ENCODE measurements at regions not wholly inside any gene's neighbourhood (a gene's known extent, or its start where the extent isn't known, plus 50 kb on each side); places are given as distances from the start of the nearest gene placed in this dataset.

DNA sequence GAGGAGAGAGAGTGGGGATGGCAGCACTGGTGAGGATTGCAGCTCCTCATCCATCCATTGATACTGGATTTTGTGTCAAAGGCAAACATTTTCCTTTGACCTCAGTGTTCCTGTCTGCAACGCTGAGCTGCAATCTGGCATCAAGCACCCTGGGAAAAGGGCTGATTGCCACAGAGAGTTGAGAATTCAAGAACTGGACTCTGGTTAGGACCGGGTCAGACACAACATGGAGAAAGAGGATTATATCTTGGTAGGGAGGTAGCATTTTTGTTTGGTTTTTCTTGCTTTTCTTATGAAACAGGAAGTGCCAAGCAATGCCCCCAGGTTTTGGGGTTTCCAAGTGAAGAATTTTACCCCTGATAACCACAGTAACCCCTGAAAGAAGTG lies 81.9 kb upstream of the PKDCC start:
- FAIRE-seq, result no peak
- DNase-seq (ENCODE audit: low spot score), result no peak

DNA sequence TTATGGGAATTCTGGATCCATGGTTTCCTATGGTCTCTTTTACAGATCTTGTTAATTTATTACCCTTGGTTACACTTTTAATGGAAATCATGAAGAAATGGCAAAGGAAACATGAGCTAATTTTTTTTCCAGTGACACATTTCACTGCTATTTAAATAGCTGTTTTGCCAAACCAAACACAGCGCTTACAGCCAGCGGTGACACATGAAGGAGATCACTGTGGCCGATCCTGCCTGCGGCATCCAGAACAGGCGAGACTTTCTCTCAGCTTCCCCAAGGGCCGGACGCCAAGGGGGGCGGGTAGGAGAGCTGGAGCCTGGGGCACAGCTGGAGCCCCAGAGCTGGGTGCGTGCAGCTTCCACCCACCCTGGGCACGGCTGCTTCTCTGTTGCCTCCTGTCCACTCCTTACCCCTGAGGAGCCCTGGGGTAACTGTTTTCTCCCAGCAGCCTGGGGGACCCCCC lies 81.4 kb upstream of the PKDCC start:
- FAIRE-seq (no peak), DNase-seq (ENCODE audit: low spot score) (peak; percentile 91)

DNA sequence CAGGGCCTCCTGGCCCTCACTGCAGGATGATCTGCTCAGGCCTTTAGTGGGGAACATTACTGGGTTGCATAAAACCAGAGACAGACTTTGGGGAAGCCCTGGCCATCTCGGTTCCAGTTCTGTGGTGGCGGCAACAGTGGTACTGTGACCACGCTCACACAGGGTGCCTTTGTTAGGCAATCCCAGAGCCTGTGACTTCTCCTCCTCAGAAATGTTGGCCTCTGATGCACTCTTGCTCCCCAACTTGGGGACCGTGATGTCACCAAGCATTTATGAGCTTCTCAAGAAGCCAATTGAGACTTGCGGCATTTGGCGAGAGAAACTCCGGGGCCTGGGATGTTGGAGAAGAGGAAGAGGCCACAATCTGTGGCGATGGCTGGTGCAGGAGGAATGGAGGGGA lies 80.9 kb upstream of the PKDCC start:
- no peak for DNase-seq (ENCODE audit: low spot score)

DNA sequence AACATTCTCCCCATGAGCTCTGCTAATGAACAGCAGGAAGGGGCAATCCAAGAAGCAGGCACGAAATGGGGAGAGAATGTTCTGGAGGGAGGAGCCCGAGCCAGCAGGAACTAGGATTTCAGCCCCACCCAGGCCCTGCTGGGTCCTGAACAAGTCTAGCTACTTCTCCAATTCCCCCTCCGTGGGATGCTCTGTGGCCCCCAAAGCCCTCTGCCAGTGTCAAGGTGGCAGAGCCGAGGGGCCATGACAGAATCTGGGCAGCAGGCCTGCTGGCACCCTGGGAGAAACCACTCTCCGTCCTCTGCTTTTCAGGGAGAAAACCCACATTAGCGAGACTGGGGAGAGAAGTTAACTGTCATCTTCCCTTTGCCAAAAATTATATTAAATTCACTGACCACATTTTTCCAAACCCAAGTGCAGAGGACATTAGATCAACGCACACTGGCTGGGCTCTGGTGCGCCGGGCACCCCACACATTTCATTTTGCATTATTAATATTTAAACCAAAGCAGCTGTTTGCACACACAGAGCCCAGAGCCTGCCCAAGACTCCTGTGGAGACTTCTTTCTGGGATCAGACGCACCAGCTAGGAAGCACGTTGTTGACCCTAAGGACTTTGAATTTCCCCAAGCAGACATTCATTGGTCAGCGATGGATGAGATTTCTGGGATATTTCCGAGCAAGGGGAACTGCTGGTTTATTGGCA lies 80.2 kb upstream of the PKDCC start:
- FAIRE-seq (no peak), DNase-seq (ENCODE audit: low spot score) (no peak)

More for the DNA sequence above, 80.9 kb upstream of the PKDCC start:
- no peak for FAIRE-seq

DNA sequence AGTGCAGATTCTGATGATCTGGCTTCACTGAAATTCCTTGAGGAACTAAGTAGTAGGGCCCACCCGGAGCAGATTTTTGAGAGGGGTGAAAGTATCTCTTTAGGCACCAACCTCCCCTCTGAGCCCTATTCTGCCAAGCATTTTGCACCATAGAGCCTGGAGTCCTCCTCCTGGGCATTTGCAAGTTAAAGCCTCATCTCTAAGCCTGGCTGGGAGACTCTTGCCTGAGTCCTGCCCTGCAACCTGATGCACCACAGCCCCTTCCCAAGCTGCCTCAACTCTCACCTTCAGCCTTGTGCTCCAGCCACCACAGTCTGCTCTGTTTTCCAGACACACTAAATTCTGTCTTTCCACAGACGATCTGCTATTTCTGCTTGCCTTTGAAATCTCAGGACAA lies 79.6 kb upstream of the PKDCC start:
- DNase-seq (ENCODE audit: low spot score) (no peak), FAIRE-seq (no peak)

DNA sequence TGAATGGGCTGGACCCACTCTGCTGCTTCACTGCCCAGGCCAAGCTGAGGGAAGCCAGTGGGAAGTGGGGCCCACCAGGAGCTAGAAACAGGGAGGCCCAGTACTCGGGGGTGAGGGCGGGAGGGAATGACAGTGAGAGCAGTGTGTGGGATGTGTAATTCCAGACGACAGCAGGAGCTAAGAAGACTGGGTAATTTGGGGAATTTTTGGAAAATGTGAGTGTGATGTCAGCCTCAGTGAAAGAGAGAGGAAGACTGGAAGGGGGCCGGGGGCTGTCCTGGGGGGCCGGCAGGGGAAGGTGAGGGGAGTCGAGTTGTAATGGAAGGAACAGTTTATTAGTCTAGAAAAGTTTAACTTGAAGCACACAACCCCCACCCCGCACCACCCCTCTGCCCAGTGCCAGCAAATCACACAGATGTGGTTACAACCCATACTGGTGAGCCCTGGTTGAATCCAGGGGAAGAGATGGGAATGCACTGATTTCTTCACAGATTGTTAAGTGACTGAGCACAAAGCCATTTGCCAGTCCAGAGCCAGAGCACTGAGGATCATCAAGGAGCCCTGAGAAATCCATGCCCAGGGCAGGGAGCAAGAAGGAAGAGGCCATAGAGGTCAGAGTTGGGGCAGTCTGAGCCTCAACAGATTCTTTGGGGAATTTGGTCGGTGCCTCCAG lies 76.7 kb upstream of the PKDCC start:
- DNase-seq (ENCODE audit: low spot score) (no peak), FAIRE-seq (no peak)

DNA sequence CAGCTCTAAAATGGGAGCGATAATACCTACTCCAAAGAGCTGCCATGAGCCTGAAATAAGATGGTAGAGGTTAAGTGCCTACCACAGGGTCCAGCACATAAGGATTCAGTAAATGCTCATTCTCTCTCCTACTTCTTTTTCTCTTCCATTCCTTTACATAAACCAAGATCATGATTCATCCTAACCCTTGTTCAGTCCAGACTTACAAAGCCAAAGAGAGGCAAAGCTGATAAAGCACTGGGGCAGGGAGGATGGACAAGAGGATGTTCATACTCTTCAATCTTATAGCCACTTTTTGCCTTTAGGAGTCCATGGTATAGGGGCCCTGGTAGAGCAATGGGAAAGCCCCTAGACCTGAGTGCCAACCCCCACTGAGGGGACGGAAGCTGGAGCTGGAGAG lies 75.6 kb upstream of the PKDCC start:
- FAIRE-seq, result no peak
- DNase-seq (ENCODE audit: low spot score), result no peak

DNA sequence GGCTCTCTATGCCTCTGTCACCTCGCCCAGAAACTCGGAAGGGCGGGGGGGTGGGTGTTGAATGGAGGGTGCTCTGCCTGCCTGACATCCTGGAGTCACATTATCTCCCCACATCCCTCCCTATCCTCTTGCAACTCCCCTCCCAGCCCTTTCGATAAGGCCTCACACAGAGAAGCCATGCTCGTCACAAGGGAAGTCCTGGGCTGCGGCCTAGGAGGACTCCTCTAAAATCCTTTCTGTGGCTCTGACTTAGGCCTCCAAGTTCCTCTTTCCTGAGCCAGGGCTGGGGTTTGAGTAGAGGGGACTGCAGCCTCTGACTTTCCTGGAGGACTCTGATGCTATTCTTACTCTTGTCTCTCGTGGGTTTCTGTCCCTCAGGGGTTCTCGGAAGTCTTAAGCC lies 75.0 kb upstream of the PKDCC start:
- FAIRE-seq (no peak), DNase-seq (ENCODE audit: low spot score) (no peak)

DNA sequence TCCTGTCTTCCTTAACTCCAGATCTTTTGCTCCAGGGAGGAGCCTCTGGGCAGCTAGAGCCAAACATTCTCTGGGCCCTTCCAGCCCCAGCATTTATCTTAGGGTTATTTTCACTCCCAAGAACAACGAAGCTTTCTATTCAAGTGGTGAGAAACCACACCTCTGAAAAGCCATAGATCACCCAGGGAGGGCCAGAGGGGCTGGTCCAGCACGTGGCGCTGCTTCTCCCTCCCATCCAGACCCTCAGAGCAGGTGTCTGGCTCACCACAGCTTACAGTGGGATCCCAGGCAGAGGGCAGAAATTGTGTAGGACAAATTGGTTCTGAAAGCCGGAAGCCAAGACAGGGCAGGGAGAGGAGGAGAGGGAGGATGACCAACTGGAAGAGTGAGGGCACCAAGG lies 74.0 kb upstream of the PKDCC start:
- DNase-seq (ENCODE audit: low spot score), result no peak
- FAIRE-seq, result no peak

DNA sequence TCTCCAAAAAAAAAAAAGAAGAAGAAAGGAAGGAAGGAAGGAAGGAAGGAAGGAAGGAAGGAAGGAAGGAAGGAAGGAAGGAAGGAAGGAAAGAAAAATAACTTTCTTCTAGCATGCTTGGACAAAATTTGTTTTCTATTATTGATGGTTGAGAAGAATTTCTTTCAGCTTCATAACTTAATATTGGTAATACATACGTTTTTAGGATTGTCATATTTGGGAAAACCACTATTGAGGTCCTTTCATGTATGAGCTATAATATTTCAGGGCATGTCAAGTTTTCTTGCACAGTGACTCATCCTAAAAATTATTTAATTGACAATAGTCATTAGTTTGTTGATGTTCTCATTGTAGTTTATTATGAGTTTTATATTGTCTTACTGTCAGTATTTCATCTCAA lies 66.4 kb upstream of the PKDCC start:
- FAIRE-seq (no peak), DNase-seq (ENCODE audit: low spot score) (no peak)

DNA sequence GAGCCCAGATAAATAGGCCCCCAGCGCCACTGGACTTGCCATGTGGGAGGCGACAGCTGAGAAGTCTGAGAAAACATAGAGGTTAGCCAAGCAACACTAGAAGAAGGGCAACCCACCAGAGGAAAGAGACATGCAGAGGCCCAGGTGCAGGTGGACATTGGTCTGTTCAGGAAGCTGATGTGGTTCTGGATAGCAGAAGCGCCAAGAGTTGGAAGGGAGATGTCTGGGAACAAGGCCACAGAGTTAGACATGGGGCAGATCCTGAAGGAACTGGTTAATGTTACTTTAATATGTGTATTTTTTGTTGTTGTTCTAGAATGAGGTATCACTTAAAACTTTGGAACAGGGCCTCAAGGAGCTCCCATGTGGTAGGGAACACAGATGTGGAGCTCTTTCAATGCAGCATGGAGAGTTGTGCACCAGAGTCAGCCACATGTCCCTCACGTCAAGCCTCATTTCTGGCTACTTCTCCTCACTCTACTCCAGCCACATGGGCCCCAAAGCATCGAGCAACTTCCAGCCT lies 62.2 kb upstream of the PKDCC start:
- no peak for DNase-seq (ENCODE audit: low spot score)
- no peak for FAIRE-seq

DNA sequence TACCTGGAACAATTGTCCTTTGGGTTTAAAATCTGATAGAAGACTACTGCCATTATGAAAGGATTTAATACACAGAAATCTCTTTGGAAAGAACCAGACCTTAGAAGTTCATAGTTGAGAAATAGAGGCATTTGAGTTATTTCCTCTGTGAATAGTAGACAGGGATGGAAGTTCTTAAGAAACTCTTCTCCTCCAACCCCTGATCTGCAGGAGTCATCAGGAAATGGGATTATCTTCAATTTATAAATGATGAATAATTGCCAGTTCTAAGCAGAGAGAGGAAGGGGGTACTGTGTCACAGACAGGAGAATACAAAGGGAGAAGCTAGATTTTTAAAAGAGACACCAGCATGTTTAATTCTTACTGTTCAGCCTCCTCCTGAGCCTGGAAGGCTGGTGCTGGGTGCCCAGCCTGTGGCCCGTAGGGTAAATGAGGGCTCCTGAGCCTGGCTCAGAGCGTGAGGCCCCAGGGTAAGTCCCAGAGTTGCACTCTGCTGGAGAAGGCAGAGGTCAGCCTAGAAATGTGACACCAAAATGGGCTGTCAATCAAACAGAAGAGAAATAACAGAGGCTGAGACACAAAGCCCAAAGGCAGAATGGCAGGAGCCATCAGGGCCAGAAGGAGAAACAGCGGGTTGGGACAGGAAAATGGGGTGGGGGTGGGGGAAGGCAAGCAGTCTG lies 58.2 kb upstream of the PKDCC start:
- no peak for DNase-seq (ENCODE audit: low spot score)
- no peak for FAIRE-seq

DNA sequence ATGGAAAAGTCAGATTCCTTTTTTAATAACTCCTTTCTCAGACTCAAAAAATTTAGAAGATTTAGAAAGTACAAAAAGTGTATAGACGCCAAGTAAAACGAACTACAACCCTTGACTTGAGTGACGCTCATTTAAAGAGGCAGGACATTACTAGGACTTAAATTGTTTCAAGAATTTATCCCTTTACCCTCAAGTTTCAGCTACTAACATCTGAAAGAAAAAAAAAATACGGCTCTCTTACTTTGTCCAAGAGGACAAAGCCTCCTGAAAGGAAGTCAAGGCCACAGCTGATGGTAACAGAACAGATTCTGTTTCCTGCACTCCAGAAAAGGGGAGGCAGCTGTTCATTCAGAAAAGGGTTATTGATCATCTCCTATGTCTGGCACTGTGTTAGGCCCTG lies 57.6 kb upstream of the PKDCC start:
- no peak for FAIRE-seq
- no peak for DNase-seq (ENCODE audit: low spot score)

DNA sequence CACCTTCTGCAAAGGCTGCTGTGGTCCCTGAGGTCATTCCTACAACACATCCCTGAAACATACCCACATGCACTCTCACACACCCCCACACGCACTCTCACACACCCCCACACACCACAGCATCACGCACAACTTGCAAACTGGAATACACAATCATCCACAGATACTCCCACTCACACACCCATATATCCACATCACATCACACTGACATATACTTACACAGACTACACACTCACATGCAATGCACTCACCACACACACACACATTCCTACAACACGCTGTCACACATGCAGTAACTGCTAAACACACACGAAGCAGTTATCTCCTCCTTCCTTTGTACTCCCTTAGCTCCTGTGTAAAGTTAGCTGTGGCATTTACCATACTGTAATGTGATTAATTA lies 57.1 kb upstream of the PKDCC start:
- FAIRE-seq, result peak; percentile 96

DNA sequence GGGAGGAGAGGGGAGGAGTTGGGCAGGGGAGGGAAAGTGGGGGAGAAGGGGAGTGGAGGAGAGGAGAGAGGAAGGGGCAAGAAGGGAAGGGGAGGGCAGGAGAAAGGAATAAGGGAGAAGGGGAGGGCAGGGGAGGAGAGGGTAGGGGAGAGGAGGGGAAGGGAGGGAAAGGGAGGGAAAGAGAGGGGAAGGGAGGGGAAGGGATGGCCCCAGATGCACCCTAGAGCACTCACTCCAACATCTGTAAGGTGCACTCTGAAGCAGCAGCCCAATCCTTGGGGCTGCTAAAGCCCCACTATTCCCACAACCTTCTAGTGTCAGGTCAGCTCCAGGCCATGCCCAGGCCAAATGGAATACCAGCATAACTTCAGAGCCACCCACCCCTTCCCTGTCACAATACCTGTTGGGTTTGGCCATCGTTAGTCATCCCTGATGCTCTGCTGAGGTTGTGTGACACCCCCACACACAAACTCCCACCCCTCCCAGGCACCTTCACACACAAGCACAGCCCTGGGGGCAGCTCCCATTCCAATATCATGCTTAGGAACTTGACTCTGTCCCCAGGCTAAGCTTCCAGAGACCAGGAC lies 55.7 kb upstream of the PKDCC start:
- FAIRE-seq (no peak), DNase-seq (ENCODE audit: low spot score) (no peak)

More for the DNA sequence above, 57.1 kb upstream of the PKDCC start:
- no peak for DNase-seq (ENCODE audit: low spot score)

DNA sequence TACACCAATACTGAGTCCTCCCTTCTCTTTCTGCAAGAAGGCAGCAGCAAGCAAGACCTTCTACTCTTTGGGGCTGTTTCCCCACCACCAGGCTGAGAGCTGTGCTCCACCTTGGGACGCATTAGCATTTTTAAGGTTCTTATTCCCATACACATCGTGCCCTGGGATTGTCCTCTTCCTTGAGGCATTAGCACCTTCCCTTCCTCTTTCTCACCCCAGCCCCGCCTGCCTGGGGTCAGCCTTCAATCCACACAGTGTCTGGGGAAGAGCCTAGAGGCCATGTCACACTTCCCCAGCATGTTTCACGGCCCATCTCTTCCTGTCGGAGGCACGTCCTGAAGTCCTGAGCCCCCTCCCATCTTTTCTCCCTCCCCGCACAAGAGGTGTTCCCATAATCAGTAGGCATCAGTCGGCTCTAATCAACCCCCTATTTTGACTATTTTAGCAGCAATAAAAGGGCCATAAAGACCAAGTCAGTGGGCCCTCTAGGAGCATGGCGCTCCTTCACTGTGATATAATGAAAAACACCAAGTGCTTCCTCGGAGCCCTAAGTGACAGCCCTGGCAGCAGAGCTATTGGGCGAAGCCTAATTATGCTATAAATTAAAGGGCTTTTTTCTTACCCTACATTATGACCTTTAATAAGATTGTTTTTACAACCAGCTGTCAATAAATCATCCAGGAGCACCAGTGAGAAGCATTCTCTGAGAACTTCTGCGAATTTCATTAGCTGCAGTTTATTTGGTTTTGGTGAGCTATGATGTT lies 55.0 kb upstream of the PKDCC start:
- FAIRE-seq (no peak), DNase-seq (ENCODE audit: low spot score) (no peak)

DNA sequence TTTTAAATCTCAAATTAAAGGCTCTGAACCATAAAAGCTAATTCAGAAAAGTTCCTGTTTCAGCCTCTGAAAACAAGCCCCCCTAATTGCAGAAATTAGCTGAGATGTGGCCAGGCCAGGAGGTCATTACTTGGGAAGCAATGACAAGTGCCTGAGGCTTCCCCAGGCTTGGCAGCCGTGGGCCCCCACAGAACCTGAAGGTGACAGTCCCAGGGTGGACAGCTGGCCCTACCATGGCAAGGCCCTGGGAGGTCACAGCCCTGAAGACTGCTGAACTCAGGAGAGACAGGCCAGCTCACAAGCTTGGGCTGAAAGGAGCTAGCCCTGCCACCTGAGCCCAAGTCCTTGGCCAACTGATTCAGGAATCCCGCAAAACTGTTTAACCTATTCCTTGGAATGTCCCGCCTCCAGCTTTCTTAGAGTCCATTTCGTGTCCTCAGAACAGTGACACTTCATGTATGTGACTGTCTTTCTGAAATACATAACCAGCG lies 54.3 kb upstream of the PKDCC start:
- DNase-seq (ENCODE audit: low spot score), result no peak
- no peak for FAIRE-seq

DNA sequence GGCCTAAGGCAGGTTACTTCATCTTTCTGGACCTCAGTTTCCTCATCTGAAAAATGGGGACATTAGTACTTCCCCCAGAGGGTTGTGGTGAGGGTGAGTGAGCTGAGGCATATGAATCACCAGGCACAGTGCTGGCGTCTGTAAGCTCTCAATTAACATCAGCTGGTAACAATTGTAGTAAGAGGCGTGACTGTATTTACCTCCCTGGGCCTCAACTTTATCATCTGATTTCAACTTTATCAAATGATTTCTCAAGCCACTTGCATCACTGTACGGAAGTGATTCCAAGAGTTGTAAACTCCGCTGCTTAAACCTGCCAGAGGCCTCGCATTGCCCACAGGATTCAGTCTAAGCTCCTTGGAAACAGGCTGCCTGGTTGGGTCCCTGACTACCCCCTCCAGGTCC lies 53.6 kb upstream of the PKDCC start:
- no peak for DNase-seq (ENCODE audit: low spot score)
- FAIRE-seq, result no peak

DNA sequence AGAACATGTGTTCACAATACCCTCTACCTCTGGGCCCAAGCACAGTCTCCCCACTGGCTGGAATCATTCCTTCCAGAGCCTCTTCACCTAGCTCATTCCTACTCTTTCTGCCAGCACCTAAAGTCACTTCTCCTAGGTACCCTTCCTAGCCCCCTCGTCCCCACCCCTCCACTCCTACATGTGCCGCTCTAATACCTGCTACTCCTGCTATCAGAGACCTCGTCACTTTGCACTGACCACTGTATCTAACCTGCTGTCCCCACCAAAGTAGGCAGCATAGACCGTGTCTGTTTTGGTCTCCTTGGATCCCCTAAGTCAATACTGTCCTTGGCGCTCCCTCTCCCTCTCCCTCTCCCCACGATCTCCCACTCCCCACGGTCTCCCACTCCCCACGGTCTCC lies 53.2 kb upstream of the PKDCC start:
- DNase-seq (ENCODE audit: low spot score) (no peak), FAIRE-seq (no peak)

DNA sequence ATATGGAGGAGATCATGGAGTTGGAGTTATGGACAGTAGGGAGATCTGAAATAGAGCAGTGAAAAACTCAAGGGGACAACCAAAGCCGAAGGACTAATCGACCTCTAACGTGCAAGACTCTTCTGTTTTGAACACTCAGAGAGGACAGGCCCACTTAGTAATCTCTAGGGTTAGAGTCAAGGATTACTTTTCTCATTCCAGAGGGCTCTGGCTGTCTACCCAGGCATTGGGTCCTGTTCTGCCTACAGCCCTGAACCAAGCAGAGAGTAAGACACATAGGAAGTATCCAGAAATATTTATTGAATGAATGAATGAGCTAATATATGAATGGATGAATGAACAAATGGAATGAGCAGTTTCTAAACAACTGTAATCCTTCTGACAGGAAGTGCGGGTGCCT lies 50.3 kb upstream of the PKDCC start:
- DNase-seq (ENCODE audit: low spot score) (no peak), FAIRE-seq (no peak)
